ENCODE measurements at regions not wholly inside any gene's neighbourhood (a gene's known extent, or its start where the extent isn't known, plus 50 kb on each side); places are given as distances from the start of the nearest gene placed in this dataset.

DNA sequence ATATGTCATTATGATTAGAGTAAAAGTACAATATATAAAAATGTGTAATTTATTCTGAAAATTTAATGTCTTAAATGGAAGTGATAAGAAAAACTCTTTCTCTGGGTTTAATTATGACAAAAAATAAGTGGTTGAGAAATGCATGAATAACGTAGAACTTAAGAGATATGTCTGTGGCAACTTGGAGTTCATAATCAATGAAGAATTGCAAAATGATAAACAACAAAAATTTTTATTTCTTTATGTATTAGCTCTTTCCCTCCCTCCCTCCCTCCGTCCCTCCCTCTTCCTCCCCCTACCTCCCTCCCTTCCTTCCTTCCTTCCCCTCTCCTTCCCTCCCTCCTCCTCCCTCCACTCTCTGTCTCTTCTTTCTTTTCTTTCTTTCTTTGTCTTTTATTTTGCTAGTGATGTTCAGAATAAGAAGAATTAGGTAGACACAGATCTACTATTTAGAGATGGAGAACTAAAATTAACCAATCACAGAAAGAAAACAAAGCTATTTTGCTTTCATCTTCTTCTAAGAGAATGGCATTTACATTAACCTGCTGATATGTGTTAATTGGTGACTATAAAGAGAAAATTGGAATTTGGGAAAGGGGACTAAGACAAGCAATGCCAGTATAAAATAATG, 96.3 kb upstream of the PDC start:
- no peak for DNase-seq (ENCODE audit: low read depth in 4 of 4, low spot score in 1 of 4)

DNA sequence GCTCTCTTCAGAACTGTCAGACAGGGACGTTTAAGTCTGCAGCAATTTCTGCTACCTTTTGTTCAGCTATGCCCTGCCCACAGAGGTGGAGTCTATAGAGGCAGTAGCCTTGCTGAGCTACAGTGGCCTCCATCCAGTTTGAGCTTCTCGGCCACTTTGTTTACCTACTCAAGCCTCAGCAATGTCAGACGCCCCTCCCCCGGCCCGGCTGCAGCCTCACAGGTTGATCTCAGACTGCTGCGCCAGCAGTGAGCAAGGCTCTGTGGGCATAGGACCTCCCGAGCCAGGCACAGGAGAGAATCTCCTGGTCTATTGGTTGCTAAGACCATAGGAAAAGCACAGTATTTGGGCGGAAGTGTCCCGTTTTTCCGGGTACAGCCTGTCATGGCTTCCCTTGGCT, 89.9 kb upstream of the PDC start:
- no peak for DNase-seq (ENCODE audit: low read depth in 4 of 4, low spot score in 1 of 4)

DNA sequence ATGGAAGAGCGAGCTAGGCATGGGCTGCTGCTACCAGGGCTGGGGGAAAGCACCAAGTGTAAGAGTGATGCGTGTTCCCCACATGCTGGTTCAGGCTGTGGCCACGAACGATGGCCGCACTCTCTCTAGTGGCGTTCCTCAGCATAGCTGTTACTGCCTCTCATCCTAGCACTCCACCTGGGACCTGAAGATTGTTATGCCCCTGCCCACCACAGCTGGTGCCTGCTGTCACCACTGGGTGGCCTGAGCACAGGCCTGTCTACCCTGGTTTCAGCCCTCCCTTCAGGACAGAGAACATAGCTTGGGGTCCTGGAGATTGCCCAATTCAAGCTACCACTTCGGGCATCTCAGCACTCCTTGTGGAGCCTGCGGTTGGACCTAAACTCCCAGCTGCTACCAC, 80.1 kb upstream of the PDC start:
- DNase-seq (ENCODE audit: low read depth in 4 of 4, low spot score in 1 of 4), result no peak

DNA sequence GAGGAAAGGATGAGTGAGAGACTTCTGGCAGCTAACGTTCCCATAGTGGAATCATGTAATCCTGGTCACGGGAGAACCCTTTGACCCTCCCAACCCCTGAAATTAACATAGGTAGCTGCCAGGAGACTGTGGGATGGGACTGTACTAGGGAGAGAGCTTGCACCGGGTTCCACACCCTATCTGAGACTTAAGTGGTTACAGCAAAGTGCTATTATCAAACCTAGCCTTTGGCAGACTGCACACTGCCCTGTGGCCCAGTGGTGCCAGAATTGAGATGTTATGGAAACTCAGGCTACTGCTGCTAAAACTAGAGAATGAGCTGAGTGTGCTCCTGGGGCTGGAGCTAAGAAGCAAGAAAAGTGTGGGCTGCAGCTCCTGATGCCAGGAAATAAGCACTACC, 79.6 kb upstream of the PDC start:
- DNase-seq (ENCODE audit: low read depth in 4 of 4, low spot score in 1 of 4), result no peak

DNA sequence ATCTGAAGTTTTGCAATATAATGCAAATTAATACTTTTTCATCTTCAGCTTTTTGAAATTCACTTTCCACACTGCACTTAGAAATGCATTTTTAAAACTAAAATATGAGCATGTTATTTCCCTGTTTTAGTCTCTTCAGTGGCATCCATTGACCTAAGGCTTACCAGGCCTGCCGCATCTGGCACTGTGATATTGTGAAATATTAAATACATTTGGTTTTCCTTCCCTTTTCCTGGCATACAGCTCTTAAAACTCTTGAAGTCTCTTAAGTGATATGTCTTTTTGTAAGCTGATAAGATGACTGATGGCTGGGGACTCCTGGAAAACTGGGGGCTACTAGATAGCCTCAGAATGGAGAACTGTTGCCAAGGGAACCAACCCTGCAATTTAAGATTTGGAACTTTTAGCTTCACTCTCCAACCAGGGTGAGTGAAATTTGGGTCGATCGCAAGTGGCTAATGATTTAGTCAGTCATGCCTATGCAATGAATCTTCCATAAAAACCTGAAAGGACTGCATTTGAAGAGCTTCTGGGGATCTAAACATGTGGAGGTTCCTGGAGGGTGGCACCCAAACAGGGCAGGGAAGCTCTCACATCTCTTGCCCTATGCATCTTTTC, 75.5 kb upstream of the PDC start:
- no peak for DNase-seq (ENCODE audit: low read depth in 4 of 4, low spot score in 1 of 4)

DNA sequence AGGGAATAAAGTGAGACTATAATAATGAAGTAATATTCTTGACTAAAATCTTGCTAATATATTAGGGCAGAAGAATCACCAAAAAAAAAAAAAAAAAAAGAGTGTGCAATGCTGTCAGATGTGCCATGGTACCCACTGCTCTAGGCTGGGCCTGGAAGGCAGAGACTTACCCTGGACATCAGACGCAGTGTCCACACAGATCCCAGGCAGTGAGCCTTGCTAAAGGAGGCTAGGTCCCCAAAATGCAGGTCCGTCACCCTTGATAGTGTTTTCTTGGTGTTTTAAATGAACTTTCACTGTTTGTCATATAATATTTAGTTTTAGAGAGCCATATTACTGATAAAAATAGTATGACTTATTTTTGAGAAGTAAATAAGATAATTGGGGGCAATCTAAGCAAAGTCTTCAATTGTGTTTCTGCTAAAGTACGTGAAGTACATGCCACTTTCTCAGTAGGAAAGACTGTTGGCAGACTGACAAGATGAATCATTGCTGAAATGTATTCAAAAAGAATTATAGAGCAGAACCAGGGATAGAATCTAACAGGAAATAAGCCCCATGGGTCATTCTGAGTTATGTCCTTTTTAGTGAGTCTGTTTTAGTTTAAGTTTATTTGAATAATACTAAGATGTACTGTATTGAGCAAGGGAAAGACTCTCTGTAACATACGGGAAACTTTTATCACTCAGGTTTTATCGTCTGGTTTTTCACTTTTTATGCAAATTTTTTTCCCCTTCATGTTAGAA, 74.6 kb upstream of the PDC start:
- no peak for DNase-seq (ENCODE audit: low read depth in 4 of 4, low spot score in 1 of 4)

DNA sequence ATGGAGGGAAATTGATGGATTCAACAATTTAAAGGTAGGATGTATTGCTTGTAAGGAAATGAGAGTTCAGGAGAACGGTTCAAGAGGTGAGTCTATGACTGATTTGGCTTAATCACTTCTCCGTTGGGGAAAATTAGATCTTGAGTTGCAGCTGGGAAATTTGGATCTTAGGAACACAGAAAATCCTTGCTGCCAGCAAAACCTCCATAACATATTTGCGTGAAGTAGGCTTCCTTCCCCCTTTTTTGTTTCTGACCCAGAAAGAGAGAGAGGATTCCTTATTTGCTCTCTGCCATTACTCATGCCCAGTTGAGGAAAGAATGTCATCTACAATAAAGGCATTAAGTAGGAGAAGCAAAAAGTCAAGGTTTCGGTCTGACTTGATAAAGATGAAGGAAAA, 73.5 kb upstream of the PDC start:
- no peak for DNase-seq (ENCODE audit: low read depth in 4 of 4, low spot score in 1 of 4)

DNA sequence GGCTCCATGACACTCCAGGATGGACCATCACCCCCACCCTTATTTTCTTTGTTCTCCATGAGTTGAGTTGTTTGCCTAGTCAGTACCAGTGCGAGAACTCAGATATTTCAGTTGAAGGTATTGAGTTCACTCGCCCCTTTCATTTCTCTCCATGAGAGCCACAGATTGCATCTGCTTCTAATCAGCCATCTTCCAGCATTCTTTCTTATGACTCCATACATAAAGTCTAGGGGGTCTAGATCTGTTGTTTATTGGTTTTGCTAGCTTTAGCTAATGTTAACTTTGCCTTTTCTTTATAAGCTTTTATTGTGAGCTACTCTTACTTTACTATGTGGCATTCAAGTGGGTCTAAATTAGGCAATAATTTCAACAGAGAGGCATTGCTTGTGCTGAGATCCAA, 71.6 kb upstream of the PDC start:
- DNase-seq (ENCODE audit: low read depth in 4 of 4, low spot score in 1 of 4), result no peak

DNA sequence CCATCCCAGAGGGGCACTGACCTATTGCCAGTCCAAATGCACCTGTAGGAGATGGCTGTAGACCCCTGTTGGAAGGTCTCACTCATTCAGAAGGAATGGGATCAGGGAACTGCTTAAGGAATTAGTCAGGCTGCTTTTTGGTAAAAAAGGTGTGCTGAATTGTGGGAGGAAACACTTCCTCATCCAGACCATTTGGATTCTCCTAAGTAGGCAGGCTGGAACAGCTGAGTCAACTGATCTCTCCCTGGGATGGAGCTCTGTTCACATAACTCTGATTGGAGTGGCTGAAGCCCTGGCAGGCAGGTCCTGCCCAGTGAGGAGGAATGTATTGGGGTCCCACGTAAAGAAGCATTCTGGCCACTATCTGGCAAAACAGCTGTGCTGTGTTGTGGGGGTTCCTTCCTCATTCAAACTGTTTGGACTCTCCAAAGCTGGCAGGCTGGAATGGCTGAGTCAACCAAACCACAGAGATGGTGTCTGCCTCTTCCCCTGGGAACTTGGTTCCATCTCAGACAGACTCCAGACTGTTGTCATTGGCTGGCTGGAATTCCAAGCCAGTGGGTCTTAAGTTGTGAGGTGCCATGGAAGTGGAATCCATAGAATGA, 70.7 kb upstream of the PDC start:
- no peak for DNase-seq (ENCODE audit: low read depth in 4 of 4, low spot score in 1 of 4)

DNA sequence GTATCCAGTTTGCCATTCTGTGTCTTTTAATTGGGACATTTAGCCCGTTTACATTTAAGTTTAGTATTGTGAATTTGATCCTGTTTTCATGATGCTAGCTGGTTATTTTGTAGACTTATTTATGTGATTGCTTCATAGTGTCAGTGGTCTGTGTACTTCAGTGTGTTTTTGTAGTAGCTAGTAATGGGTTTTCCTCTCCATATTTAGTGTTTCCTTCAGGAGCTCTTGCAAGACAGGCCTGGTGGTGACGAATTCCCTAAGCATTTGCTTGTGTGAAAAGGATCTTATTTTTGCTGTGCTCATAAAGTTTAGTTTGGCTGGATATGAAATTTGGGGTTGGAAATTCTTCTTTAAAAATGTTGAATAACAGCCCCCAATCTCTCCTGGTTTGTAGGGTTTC, 69.2 kb upstream of the PDC start:
- no peak for DNase-seq (ENCODE audit: low read depth in 4 of 4, low spot score in 1 of 4)

DNA sequence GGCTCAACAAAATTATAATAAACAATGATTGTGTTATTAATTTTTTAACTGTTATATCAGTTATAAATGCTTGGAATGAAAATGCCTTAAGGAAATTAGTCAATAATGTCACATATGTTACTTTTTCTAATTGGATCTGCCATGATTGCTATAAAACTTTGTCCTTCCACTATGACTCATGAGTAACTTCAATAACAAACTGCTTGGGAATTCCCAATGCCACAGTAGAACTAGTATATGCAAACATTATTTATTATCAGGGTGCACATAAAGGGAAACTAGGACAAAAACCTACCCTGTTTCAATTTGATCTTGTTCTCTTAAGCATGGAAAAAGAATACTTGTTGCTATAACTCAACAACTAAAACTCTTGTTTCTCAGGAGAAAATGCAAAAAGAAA, 59.1 kb upstream of the PDC start:
- no peak for DNase-seq (ENCODE audit: low read depth in 4 of 4, low spot score in 1 of 4)

DNA sequence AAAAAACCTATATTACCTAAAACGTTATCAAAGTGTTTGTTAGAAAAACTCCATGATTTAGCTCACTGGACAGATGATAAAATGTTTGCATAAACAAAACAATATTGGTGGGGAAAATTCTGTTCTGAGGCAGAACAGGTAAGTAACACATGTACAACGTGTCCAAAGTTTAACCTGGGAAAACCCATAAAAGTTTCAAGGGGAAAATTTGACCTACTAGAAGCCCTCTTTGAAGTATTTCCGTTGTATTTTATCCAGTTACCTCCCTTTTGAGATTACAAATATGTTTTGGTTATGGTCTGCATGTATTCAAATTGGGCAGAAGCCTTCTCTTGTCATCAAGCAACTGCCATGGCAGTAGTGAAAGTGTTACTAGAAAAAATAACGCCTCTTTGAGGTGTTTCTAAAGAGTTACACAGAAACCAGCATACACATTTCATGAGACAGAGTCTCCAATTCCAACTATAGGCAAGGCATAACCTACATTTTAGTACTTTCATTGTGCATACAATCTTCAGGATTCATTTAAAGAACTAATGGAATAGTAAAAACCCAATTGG, 58.0 kb upstream of the PDC start:
- DNase-seq (ENCODE audit: low read depth in 4 of 4, low spot score in 1 of 4), result no peak

DNA sequence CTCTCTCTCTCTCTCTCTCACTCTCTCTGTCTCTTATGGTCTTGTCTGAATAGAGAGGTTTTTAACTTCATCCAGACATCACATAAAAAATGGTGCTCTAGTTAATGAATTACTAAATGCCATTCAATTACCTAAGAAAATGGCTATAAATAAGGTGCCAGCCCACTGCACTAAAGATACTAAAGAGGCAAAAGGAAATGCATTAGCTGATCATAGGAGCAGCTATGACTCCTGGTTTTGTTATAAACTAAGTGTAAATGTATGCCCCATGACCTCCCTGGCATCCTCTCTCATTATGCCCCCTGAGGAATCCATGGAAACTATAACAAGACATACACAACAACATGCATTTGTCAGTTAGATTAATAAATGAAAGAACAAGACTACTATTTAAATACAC, 57.5 kb upstream of the PDC start:
- no peak for DNase-seq (ENCODE audit: low read depth in 4 of 4, low spot score in 1 of 4)

DNA sequence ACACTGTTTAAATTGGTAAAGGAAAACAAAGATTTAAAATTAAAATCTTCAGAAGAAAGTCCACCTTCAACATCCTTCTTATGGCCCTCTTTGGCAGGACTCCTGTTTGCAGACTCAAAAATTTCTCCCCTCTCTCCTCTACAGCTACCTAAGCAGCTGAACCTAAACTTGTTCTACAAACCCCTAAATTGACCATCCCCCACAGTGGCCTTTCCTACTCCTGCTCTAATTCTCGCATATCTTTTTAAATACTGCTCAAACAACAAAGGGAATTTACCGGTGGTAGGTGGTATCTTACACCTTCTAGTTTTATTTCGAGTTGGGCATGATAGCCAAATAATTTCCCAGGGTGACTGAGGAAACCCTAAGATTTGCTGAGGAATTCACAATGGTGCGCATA, 53.5 kb upstream of the PDC start:
- no peak for DNase-seq (ENCODE audit: low read depth in 4 of 4, low spot score in 1 of 4)

DNA sequence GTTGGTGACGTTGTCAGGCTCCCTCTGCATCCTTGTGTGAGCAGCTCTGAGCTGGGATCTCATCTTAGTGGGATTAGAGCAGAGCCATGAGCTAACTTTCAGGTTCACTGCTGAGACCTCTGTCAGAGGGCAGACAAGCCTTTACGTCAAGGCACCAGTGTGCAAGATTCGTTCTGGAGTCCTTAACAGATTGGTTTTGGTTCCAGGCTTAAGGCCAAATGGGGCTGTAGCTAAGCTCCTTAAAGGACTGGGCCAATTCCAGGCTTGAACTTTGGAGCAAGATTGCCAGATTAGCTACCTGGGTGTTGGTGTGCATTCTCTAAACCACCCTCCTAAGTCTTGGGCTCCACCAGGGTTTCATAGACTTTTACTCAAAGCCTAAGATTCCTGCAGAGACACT, 52.6 kb upstream of the PDC start:
- DNase-seq (ENCODE audit: low read depth in 4 of 4, low spot score in 1 of 4), result no peak

DNA sequence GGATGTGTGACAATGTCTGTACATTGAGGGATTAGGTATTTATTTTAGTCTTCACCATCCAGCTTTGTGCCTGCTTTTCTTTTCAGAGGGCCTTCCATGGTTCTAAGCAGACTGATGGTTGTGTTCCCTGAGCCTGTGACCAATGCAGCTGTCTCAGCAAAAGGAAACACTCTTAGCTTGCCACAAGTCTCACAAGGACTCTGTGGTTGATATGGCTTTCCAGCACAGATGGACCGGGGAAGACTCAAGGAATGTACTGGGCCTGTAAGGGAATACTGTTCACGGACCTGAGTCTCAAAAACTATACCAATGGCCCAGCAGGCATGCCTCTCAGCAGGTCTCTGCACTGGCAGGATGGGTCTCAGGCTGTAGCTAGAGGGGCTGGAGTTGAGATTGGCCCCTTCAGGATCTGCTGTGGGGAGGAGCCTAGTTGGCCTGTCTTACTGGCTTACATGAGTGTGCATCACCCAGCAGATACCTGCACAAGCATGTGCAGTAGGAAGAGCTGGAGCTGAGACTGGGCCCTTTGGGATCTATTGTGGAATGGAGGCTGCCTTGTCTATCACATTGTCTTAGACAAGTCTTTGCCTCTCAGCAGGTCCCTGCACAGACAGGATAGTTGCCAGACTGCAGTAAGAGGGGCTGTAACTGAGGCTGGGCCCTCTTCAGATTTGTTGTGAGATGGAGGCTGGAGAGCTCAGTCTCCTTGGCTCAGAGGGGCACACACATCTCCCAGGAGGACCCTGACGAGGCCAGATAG, 52.0 kb upstream of the PDC start:
- DNase-seq (ENCODE audit: low read depth in 4 of 4, low spot score in 1 of 4), result no peak

DNA sequence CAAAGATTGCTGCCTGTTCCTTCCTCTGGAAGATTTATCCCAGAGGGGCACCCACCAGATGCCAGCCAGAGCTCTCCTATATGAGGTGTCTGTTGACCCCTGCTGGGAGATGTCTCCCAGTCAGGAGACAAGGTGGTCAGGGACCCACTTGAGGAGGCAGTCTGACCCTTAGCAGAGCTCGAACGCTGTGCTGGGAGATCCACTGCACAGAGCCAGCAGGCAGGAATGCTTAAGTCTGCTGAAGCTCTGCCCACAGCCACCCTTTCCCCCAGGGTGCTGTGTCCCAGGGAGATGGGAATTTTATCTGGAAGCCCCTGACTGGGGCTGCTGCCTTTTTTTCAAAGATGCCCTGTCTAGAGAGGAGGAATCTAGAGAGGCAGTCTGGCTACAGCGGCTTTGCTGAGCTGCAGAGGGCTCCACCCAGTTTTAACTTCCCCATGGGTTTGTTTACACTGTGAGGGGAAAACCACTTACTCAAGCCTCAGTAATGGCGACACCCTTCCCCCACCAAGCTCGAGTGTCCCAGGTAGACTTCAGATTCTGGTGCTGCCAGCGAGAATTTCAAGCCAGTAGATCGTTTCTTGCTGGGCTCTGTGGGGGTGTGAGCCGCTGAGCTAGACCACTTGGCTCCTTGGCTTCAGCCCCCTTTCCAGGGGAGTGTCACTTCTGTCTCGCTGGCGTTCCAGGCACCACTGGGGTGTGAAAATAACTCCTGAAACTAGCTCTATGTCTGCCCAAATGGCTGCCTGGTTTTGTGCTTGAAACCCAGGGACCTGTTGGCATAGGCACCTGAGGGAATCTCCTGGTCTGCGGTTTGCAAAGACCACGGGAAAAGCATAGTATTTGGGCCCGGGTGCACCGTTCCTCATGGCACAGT, 51.1 kb upstream of the PDC start:
- DNase-seq (ENCODE audit: low read depth in 4 of 4, low spot score in 1 of 4), result no peak
